Upper lobe of right lung (tissue), 1 donor: ENCODE measurements at regions not wholly inside any gene's neighbourhood (a gene's known extent, or its start where the extent isn't known, plus 50 kb on each side); places are given as distances from the start of the nearest gene placed in this dataset.

Experiments
- ATAC-seq: fragments of 200-7000 bp; cut with Tn5 transposase; one replicate; pipeline ENCODE4 v1.9.1; 2020; ENCODE audit warnings: mild to moderate bottlenecking, moderate library complexity
- DNase-seq: peaks from one replicate; pipeline ENCODE4 v3.0.0-alpha.2; 2020
- H3K27ac ChIP-seq: fragments of 200-600 bp; one replicate; pipeline ENCODE4 v1.8.0; 2022
- H3K27me3 ChIP-seq: fragments of 200-600 bp; one replicate; pipeline ENCODE4 v1.8.0; 2022; ENCODE audit warnings: mild to moderate bottlenecking
- H3K36me3 ChIP-seq: fragments of 200-600 bp; one replicate; pipeline ENCODE4 v1.8.0; 2022
- H3K4me1 ChIP-seq: fragments of 200-600 bp; one replicate; pipeline ENCODE4 v1.8.0; 2022
- H3K4me3 ChIP-seq: fragments of 200-600 bp; one replicate; pipeline ENCODE4 v1.8.0; 2022; ENCODE audit warnings: mild to moderate bottlenecking
- H3K9me3 ChIP-seq: fragments of 200-600 bp; one replicate; pipeline ENCODE4 v1.8.0; 2022
- intact Hi-C: fragments of 100-400 bp; cut with DNase I; formaldehyde crosslinking; loops from one replicate; pipeline ENCODE4 v1.11.0; 2022
- TF ChIP-seq, protein P1 (sequence below): fragments of 200-600 bp; IDR thresholded peaks from one replicate; pipeline ENCODE4 v1.8.0; 2022; ENCODE audit warnings: antibody characterized with exemption
- donor health status: DM: no; HTN: yes; CAD: no; lungs with severe emphysema.

DNA sequence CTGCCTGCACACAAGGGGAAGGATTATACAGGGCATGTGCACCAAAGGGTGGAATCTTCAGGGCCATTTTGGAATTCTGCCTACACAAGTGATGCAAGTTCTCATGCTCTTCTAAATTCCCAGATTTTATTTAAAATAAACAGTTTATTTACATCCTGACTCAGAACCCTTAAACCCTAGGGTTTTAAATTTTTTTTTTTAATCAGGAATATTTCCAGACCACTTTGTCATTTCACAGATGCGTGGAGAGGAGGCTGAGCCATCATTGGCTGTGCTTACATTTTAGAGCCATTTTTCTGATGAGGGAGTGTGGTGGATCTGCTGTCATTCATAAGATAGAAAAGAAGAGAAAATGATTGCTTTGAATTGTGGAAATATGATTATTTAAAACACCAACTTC, 65.2 kb upstream of the MNS1 start:
- intact Hi-C loops: no loop called here

DNA sequence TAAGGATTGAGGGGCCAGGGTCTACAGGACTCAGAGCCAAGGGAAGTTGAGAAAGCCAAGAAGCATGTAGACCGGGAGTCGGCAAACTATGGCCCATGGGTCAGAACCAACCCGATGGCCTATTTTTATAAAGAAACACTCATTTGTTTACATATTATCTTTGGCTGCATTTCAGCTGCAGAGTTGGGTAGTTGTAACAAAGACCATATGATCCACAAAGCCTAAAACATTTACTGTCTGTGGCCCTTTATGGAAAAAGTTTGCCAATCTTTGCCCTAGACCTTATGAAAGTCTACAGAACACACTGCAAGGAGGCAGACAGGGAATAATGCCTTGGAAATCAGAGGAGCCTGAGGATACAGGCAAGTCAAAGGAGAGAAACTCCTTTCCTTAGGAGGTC, 63.2 kb upstream of the MNS1 start:
- H3K4me1 ChIP-seq: no peaks in the 10 kb centered on the region
- H3K9me3 ChIP-seq: no peaks in the 10 kb centered on the region
- no peaks in the 10 kb centered on the region for H3K36me3 ChIP-seq
- intact Hi-C loops: no loop called here
- H3K4me3 ChIP-seq: no peak overlapping the region
- ATAC-seq (no peak), DNase-seq (no peak)
- no peaks in the 10 kb centered on the region for H3K27me3 ChIP-seq
- TF ChIP-seq, protein P1, sequence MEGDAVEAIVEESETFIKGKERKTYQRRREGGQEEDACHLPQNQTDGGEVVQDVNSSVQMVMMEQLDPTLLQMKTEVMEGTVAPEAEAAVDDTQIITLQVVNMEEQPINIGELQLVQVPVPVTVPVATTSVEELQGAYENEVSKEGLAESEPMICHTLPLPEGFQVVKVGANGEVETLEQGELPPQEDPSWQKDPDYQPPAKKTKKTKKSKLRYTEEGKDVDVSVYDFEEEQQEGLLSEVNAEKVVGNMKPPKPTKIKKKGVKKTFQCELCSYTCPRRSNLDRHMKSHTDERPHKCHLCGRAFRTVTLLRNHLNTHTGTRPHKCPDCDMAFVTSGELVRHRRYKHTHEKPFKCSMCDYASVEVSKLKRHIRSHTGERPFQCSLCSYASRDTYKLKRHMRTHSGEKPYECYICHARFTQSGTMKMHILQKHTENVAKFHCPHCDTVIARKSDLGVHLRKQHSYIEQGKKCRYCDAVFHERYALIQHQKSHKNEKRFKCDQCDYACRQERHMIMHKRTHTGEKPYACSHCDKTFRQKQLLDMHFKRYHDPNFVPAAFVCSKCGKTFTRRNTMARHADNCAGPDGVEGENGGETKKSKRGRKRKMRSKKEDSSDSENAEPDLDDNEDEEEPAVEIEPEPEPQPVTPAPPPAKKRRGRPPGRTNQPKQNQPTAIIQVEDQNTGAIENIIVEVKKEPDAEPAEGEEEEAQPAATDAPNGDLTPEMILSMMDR: no peak
- no peak overlapping the region for H3K27ac ChIP-seq

More for the DNA sequence above, 65.2 kb upstream of the MNS1 start:
- Histone ChIP-seq H3K36me3 (no peaks in the 10 kb centered on the region), H3K27me3 (no peaks in the 10 kb centered on the region), H3K4me1 (no peaks in the 10 kb centered on the region), H3K9me3 (no peaks in the 10 kb centered on the region), H3K4me3 (no peak overlapping the region), H3K27ac (no peak overlapping the region)
- TF ChIP-seq, protein P1: no peak
- DNase-seq (no peak), ATAC-seq (no peak)

DNA sequence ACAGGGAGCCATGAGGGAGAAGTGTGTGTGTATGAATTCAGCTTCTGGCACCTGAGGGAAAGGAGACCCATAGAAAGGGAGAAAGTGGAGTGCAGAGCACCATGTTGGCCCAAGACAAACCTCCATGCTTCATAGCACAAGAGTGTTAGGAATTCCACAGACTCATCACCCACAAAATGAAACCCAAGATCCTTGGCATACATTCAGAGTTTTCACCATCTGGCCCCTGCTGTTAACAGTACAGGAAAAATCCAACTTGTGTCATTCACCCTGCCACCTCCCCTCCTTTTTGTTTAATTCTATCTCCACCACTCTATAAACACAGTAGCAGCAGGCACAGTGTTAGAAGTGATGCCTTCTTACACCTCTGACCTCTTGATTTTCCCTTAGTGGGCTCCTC, 60.0 kb upstream of the MNS1 start:
- DNase-seq (no peak), ATAC-seq (no peak)
- Histone ChIP-seq H3K27me3 (no peaks in the 10 kb centered on the region), H3K4me3 (no peak overlapping the region), H3K36me3 (no peaks in the 10 kb centered on the region), H3K27ac (no peak overlapping the region), H3K4me1 (no peaks in the 10 kb centered on the region), H3K9me3 (no peaks in the 10 kb centered on the region)
- intact Hi-C loops: no loop called here
- TF ChIP-seq, protein P1: no peak

DNA sequence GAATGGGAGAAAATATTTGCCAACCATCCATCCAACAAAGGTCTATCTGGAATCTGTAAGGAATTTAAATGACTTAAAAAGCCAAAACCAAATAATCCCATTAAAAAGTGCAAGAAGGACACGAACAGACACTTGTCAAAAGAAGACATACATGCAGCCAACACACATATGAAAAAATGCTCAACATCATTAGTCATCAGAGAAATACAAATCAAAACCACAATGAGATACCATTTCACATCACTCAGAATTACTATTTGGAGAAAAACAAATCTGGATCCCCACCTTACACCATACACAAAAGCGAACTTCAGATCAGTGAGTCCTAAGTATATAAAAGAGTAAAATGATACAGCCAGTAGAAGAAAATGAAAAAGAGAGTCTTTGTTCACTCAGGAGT, 58.6 kb upstream of the MNS1 start:
- ATAC-seq (no peak), DNase-seq (no peak)
- Histone ChIP-seq H3K27ac (no peak overlapping the region), H3K9me3 (no peaks in the 10 kb centered on the region), H3K4me3 (no peak overlapping the region), H3K4me1 (no peaks in the 10 kb centered on the region), H3K27me3 (no peaks in the 10 kb centered on the region), H3K36me3 (no peaks in the 10 kb centered on the region)
- intact Hi-C loops: no loop called here
- TF ChIP-seq, protein P1: no peak

DNA sequence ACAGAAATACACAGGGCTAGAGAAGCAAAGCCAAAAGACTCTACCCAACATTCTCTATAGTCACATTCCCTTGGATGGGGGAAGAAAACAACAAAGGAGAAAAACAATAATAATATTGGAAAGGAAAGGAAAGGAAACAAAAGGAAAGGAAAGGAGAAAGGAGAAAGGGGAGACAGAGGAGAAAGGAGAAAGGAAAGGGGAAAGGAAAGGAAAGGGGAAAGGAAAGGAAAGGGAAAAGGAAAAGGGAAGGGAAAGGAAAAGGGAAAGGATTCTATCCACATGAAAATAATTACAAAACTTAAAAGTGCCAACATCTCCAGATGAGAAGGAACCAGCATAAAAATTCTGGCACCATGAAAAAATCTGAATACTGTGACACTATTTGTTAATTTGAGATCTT, 54.1 kb upstream of the MNS1 start:
- Histone ChIP-seq H3K4me3 (no peak overlapping the region), H3K9me3 (no peaks in the 10 kb centered on the region), H3K27me3 (no peaks in the 10 kb centered on the region), H3K4me1 (no peaks in the 10 kb centered on the region), H3K36me3 (no peaks in the 10 kb centered on the region), H3K27ac (no peak overlapping the region)
- intact Hi-C loops: no loop called here
- TF ChIP-seq, protein P1: no peak
- ATAC-seq (no peak), DNase-seq (no peak)
